GM21529 (cell line): ENCODE measurements at regions not wholly inside any gene's neighbourhood (a gene's known extent, or its start where the extent isn't known, plus 50 kb on each side); places are given as distances from the start of the nearest gene placed in this dataset.
A peak's percentile ranks its signal among the peaks of the same experiment; 100 is the strongest.

ENCODE experiments used
- ATAC-seq: cut with Tn5 transposase; IDR thresholded peaks from one replicate; pipeline ENCODE4 v1.9.1; 2021; ENCODE audit not compliant: unreplicated experiment

DNA sequence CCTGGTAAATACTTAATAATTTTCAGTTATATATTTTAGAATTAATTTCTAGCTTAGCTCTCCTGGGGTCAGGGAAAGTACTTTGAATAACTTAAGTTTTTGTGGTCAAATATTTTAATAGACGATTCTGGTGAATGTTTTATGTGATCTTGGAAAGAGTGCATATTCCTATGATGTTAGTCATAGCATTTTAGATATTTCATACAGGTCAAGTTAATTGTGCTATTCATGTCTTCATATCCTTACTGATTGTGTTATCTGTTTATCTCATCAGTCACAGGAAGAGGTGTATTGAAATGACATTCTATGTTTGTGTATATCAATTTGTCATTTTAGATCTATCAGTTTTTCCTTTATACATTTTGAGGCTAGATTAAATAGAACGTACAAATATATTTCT, 576.2 kb downstream of the CPS1 start:
- no peak for ATAC-seq

DNA sequence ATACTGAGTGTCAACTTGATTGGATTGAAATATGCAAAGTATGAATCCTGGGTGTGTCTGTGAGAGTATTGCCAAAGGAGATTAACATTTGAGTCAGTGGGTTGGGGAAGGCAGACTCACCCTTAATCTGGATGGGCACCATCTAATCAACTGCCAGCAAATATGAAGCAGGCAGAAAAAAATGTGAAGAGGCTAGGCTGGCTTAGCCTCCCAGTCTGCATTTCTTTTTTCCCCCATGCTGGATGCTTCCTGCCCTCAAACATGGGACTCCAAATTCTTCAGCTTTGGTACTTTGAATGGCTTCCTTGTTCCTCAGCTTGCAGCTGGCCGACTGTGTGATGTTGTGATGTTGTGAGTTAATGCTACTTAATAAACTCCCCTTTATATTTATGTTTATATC, 577.4 kb downstream of the CPS1 start:
- no peak for ATAC-seq

DNA sequence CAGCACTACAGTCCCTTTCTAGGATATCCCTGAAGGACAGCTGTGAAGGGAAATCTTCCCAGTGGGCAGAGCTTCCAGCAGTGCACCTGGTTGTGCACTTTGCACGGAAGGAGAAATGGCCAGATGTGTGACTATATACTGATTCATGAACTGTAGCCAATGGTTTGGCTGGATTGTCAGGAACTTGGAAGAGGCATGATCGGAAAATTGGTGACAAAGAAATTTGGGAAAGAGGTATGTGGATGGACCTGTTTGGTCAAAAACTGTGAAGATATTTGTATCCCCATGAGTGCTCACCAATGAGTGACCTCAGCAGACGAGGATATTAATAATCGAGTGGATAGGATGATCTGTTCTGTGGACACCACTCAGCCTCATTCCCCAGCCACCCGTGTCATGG, 582.2 kb downstream of the CPS1 start:
- no peak for ATAC-seq

DNA sequence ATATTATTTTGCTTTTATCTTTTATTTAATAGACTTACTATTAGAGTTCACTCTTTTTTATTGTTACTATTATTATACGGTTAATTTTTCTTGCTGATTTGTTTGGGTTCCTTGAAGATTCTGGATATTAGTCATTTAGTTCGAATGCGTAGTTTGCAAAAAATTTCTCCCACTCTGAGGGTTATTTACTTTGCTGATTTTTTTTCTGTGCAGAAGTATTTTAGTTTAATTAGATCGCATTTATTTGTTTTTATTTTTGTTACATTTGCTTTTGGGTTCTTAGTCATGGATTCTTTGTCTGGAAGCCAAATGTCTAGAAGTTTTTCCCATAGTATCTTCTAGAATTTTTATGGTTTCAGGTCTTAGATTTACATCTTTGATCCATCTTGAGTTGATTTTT, 585.2 kb downstream of the CPS1 start:
- ATAC-seq: no peak

DNA sequence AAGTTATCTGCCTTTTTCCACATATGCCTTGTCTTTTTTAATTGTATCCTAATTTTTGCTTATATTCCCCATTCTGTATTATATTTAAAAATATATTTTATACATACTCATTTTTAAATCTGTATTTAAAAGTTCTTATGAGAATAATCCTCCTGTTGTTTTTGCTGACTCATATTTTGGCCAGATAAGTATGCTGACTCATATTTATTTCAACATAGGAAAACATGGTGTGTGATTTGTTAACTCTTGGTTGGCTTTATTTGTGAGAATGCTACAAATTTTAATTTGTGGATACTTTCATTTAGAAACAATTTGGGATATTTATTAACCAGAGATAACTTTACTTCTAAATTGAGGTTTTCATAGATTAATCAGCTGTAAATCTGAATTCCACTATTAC, 587.7 kb downstream of the CPS1 start:
- ATAC-seq: no peak

DNA sequence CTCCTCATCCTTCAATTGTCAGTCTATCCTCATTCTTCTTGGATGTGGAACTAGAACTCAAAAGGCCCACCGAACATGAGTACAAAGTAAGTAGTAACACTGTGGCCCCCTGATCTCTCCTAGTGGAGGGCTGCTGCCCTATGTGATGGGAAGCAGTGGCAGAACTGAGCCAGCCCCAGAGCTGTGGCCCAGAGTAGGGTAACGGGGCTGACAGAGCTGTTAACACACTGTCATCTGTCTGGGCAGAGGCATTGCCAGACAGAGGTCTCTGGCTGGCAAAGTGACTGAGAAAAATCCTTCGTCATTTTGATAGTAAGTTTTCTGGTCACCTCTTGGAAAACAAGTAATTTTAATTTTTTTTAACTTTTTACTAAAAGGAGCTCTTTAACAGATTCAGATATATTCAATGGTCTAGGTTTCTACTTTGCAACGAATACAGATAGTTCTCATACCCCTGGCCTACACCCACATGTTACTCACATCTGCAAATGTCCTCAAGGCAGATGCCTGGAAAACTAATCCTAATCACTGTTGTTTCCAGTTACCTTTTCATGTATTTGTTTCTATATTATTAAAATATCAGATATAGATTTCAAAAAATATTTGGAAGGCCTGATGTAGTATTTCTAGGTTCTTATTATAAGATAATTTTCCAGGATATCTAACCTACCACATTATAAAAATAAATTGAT, 588.7 kb downstream of the CPS1 start:
- no peak for ATAC-seq

DNA sequence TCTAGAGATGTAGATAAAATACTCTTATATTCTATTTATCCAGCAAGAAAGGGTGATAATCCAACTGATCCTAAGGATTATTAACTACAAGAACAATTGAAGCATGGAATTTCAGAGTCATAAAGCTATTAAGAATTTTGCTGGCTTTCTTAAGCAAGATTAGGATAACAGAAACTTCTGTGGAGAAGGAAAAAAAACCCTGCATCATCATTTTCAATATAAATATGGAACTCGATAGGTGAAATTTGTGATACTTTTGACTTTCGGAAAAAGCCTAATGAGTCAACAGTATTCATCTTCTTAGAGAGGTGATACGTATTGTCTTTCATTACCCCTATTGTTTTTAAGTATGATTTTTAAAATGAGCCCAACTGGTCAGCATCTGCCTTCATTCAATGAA, 593.3 kb downstream of the CPS1 start:
- no peak for ATAC-seq

DNA sequence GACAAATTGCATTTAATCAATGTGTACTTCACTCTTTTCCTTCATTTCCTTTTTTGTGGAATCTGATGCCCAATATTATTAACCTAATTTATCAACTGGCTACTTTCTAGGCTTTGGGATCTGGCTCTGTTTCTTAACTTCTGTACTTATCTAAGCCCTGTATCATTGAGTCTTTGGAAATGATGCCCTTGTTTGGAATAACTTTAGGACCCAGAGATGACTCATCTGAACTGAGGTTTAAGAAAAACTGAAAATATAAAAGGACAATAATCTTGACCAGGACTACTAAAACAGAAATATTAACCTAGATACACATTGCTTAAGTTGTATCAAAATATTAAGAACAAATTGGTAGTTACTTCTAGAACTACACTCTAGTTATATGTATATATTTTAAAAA, 600.8 kb downstream of the CPS1 start:
- ATAC-seq: no peak

DNA sequence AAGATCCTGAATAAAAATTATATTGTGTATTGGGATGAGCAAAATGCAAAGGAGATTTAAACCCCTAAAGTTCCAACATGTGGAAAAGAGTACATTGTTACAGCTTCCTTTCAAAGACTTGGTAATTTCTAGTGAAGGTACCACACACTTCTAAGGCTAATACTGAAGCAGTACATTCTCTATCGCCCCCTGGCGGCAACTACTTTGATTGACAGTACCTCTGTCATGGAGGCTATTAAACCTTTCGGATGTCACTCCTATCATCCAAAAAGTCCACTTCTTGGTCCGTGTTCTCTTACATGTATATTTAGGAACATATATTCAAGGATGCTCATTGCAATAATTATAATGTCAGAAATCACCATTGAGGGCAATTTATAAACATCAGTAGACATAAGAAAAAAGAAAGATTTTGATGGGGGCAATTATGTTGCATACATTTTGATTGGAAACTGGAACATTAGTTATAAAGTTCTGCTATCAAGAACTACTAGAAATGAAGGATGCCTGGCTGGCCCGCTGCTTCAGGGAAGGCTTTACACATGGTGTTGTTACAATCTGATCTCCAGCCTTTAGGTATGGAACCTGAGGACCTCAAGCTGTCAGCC, 601.6 kb downstream of the CPS1 start:
- peak; percentile 100 for ATAC-seq

DNA sequence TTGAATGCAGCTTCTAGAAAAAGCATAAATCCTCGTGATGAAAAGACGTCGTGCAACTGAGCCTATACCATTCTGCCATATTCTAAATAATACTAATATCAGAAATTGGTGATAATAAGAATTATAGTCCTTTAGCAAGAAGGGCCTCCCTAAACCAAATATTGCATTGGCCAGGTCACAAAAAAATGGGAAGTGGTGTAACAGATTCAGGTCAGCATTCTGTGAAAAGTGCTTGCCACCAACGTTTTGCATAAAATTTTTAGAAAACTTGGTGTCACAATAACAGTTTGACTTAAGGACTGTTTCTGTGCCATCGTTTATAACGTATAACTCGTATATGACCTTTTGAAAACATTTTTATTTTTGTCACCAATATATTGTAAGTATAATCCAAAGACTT, 603.6 kb downstream of the CPS1 start:
- no peak for ATAC-seq

DNA sequence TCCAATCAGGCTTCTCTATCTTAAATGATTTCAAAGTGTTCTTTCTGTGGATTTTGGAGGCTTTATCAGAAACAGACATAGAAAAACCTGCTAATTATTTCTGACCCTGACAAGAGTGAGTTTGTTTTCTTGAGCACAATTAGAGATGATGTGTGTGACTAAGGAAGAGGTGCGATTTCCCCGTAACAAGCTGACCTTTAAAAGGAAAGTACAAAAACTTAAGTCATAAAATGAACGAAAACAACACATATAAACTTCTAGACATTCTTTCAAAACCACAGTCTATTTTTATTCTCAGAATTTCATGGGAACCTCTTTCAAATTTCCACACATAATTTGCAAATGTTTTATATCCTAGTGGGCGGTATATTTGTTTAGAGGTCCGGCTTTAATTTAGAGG, 604.8 kb downstream of the CPS1 start:
- ATAC-seq: no peak

DNA sequence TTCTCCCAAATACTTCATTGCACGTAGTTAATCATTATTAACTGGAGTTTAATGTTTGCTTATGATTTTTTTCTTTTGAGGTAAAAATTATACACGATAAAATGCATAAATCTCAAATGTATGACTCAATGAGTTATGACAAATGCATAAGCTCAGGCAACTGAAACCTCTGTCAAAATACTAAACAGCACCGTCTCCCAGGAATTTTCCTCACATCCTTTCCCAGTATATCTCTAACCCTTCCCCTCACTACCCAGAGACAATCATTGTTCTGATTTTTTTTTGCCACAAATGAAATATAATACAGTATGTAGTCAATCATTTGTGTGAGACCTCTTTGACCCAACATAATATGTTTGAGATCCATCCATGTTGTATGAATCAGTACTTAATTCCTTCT, 606.5 kb downstream of the CPS1 start:
- ATAC-seq: no peak

DNA sequence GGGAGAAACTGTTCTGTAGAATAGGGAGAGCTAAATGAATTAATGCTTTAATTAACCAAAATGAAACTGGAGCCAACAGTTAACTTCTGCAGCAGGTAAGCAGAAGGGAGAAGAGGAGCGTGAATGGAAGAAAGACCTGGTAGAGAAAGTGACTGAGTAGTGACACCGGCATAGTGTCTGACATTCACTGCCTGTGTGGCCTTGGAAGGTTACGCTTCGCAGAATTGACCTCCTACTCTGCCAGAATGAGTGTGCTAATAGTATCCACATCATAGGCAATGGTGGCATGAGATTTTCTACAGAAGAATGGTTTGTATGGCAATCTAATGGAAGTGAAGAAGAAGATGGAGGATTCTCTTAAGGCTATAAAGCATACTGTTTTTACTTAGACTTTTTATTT, 614.4 kb downstream of the CPS1 start:
- no peak for ATAC-seq

DNA sequence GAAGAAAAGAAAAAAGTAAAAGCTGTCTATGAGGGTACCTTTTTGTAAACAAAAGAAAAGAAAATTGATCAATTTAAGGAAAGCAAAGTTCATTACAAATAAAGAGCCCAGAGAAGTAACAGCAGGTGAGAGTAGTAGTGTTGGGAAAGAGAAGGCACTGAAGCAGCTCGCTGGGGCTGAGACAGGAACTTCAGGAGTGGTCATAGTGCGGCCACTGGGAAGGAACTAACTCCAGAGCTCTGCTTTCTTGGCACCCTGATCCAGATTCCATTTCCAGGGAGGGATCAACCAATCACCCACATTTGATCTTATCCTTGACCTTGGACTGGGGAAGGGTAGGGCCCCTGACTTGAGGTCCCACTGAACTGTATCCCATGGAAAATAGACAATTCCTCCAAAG, 617.6 kb downstream of the CPS1 start:
- ATAC-seq: no peak

DNA sequence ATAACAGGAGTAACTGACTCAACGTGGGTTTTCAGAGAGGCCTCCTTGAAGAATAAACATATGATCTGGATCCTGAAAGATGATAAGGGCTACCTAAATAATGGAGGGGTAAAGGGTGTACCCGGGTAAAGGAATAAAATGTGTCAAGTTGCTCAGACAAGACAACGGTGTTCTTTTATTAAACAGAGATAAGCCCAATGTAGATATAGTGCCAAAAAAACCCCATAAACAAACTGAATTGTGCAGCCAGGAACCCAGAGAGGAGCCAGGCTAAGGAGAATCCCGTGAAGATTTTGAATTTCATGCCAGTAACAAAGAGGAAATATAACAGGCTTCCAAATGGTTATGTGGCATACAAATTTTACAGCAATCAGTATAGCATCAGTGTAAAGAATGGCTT, 618.2 kb downstream of the CPS1 start:
- ATAC-seq: no peak

DNA sequence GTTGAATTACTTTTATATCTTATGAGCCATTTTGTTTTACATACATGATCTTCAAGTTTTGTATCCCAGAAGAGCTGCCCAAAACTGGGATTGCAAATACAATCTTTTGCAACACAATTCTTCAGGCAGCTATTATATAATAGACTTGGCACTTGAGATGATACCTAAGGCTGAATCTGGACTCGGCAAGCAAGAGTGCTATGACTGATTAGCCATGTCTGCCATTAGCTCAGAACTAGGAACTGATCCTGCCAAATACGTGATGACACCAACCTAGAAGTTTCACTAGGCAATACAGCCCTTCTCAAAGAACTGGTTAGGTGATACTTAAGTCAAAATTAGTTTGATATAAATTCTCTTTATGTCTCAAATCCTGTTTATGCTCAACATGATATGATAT, 619.6 kb downstream of the CPS1 start:
- no peak for ATAC-seq

DNA sequence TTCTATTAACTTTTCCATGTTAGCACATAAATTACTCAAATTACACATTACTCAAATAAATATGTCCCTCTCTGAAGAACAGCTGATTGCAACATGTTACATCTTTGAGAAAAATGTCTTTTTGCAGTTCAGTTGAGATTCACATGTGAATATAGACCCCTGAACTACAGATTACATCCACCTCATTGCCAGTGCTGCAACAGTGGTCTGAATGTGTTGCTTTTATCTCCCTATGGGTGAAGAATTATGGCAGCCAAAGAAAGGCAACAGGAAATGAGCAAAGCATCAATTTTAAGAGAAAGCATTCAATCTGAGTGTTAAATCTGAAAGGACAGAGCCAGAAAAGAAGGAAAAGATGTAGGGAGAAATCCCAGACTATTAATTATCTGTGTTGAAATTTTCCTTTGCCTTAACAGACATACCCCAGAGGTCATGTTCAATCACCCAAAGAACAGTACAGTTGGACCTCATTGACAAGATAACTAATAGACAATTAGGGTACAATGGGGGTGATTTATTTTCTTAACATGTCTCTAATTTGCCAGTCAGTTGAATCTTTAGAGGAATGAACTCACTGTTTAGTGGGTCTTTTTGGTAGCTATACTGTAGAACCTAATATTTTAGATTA, 620.2 kb downstream of the CPS1 start:
- ATAC-seq: no peak

DNA sequence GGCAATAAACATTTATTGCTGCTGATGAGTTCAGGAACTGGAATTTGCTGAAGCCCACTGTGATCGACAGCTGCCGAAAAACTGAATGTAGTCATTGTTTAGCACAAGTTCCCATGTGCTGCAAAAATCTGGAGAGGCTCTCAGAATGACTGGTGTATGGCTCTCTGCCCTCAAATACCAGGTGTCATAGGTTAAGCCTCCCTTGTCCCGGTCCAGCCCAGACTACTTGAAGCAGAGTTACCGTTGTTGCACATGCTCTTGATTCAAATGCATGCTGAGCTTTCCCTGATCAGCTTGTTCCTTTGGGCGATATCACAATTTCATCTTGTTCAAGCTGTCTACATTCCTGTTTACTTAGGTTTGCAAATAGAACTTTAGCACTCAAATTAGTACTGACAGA, 625.2 kb downstream of the CPS1 start:
- no peak for ATAC-seq

DNA sequence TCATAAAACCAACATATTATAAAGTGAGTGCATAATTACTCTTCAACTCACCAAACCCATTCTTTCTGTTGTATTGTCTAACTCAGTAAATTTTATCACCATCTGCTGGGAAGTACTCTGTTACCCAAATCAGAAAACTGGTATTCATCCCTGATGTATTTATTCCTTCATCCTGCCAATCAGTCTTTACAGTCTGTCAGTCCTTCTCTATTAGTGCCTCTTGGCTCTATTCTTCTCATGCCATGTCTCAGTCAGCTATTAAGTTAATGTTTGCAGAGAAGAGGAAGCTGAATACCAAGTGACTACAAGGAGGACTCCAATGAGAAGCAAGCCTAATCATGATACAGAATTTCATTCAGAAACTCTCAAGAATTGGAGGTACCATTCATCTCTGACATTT, 631.2 kb downstream of the CPS1 start:
- no peak for ATAC-seq

DNA sequence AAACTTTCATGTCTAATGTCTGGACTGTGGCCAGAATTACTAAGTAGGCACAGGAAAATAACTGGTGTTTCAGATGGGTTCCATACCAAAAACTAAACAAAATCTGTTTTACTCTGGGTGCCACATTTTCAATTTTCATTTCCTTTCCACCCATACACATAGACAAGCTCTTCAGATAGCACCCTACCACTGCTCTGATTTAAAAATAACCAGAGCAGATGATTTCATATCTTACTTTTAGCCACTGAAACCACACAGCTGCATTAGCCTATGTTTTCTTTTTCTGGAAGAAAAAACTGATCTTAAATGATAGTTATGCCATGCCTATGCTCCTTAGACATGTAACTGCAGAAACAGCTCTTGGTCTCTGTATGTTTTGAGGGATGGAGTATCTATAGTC, 647.6 kb downstream of the CPS1 start:
- ATAC-seq: peak; percentile 85

DNA sequence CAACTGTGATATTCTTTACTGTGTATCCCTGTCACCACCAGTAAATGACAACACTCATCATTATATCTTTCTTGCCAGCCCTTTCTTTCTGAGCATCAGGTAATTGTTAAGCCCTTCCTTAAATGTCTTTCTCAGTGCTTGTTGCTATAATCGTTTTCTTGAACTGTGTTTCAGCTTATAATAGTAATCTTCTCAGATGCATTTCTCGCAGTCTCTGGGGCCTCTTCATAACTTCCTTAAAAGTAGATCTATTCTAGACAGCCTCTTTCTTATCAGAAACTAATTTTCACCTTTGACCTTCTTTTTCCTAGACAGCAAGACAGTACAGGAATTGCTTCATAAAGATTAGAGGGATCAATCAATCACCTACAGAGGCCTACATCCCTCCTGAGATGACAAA, 648.1 kb downstream of the CPS1 start:
- ATAC-seq: no peak

DNA sequence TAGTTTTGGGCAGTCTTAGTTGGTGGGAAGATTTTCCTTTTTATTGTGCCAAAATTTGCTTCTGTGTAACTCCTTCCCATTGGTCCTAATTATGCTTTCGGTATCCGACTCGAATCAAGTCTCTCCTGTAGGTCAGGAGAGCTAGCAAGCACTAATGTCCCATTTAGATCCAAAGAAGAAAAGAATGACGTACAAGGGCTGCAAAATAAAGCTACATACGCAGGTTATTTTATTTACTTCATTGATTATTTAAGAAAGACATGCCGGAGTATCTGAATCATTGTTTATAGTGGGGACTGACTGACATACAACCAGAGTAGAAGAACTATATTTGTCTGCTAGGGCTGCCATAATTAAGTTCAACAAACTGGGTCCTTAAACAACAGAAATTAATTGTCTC, 648.5 kb downstream of the CPS1 start:
- no peak for ATAC-seq

DNA sequence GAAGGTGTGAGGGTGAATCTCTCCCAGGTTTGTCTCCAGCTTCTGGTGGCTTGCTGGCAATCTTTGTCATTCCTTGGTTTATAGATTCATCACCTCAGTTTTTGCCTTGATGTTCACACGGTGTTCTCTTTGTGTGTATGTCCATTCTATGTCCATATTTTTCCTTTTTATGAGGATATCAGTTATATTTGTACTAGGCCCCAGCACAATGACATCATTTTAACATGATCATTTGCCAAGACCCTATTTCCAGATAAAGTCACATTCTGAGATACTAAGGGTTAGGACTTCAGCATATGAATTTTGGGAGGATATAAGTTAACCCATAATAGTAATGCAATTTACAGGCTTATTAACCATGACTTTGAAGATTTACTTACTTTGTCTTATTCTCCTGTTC, 649.0 kb downstream of the CPS1 start:
- no peak for ATAC-seq
